Common myeloid progenitor, CD34-positive (primary cell): ENCODE measurements at regions not wholly inside any gene's neighbourhood (a gene's known extent, or its start where the extent isn't known, plus 50 kb on each side); places are given as distances from the start of the nearest gene placed in this dataset.

Experiments used
- CTCF ChIA-PET: fragments of 350-600 bp; sonication (Branson Sonifier 250); formaldehyde crosslinking; loops from one replicate; lab custom pipeline; 2021; ENCODE audit warnings: antibody characterized with exemption; lab: Charles Lee
- POLR2A ChIA-PET: fragments of 350-600 bp; sonication (Branson Sonifier 250); formaldehyde crosslinking; loops from one replicate; lab custom pipeline; 2021; ENCODE audit warnings: antibody characterized with exemption; lab: Charles Lee
- DNase-seq, 3 donors: peaks; one replicate each; pipeline versions ENCODE4 v3.0.0 to v3.0.0-alpha.2; 2013
- H3K27ac ChIP-seq, 2 experiments: 1 replicate in 1 of 2; 2 replicates in 1 of 2; pipeline ENCODE4 v1.7.0; 2013; ENCODE audit warnings: inconsistent platforms in 2 of 2, low read length in 2 of 2, mild to moderate bottlenecking in 2 of 2, low read depth in 1 of 2, moderate library complexity in 1 of 2; ENCODE audit not compliant: severe bottlenecking in 2 of 2, insufficient read depth in 1 of 2, poor library complexity in 1 of 2
- H3K27me3 ChIP-seq, 5 experiments: replicated peaks in 2 of 5; 1 replicate in 3 of 5; 2 replicates in 2 of 5; pipeline versions ENCODE4 v1.6.1 to v1.7.0; 2013; ENCODE audit warnings: low read length in 4 of 5, mild to moderate bottlenecking in 2 of 5, moderate library complexity in 2 of 5, inconsistent platforms in 1 of 5; ENCODE audit not compliant: insufficient read depth in 5 of 5, control insufficient read depth in 4 of 5
- H3K36me3 ChIP-seq, 4 experiments: 1 replicate in 2 of 4; 2 replicates in 2 of 4; pipeline versions ENCODE4 v1.6.1 to v1.7.0; 2013; ENCODE audit warnings: low read length in 3 of 4, control low read depth in 1 of 4, mild to moderate bottlenecking in 1 of 4; ENCODE audit not compliant: control insufficient read depth in 4 of 4, insufficient read depth in 4 of 4
- H3K4me1 ChIP-seq, 4 experiments: 1 replicate in 3 of 4; 2 replicates in 1 of 4; pipeline versions ENCODE4 v1.6.1 to v1.7.1; 2013; ENCODE audit warnings: low read length in 3 of 4, mild to moderate bottlenecking in 3 of 4, control low read depth in 1 of 4, inconsistent platforms in 1 of 4, moderate library complexity in 1 of 4; ENCODE audit not compliant: control insufficient read depth in 4 of 4, insufficient read depth in 4 of 4; ENCODE audit errors: control extremely low read depth in 1 of 4
- H3K4me3 ChIP-seq, 7 experiments: 1 replicate in 4 of 7; 2 replicates in 3 of 7; pipeline versions ENCODE4 v1.5.1 to v1.7.0; 2013; ENCODE audit warnings: mild to moderate bottlenecking in 7 of 7, low read length in 6 of 7, moderate library complexity in 6 of 7, inconsistent platforms in 2 of 7, low read depth in 2 of 7, control low read depth in 1 of 7; ENCODE audit not compliant: insufficient read depth in 4 of 7, control insufficient read depth in 1 of 7; ENCODE audit errors: extremely low read depth in 1 of 7
- H3K9me3 ChIP-seq, 5 experiments: 1 replicate in 4 of 5; 2 replicates in 1 of 5; pipeline versions ENCODE4 v1.6.1 to v1.7.1; 2013; ENCODE audit warnings: low read length in 4 of 5, mild to moderate bottlenecking in 2 of 5, inconsistent platforms in 1 of 5, low read depth in 1 of 5, moderate library complexity in 1 of 5; ENCODE audit not compliant: control insufficient read depth in 4 of 5, insufficient read depth in 2 of 5; ENCODE audit errors: control extremely low read depth in 1 of 5
- WGBS: methylation state at CpG from one replicate; pipeline ENCODE4 v1.1.5; 2013; ENCODE audit not compliant: insufficient coverage; 5-methylcytosine and 5-hydroxymethylcytosine counted together

GRCh38 chr13:67854990-67855389 lies 624.9 kb upstream of the PCDH9 start:
- 95% methylated on average over 3 of the region's 4 CpGs for WGBS
- CTCF ChIA-PET, result no interaction called here
- Histone ChIP-seq H3K27me3 (no peaks in the 10 kb centered on the region), H3K4me1 (peaks cover 0 to 2% (median 0%) of the 10 kb centered on the region in 4 experiments), H3K9me3 (no peaks in the 10 kb centered on the region), H3K27ac (no peak overlapping the region), H3K4me3 (no peak overlapping the region), H3K36me3 (no peaks in the 10 kb centered on the region)
- POLR2A ChIA-PET, result no interaction called here
- no peak for DNase-seq

DNA sequence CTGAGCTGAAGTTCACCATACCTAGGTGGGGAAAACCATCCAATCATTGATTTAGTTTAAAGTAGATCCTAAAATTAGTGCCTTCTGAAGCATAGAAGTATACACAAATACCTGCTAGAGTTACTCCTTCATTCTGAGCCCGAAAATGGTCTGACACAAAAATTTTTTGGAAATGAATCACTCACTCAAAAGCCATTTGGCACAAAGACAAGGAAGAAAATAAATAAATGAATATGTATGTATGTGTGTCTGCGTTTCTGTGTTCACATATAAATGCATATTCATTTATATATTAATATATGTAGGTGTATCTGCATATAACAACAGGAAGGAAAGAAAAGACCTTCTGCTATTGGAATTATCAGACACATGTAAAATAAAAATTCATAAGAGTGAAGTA lies 614.4 kb upstream of the PCDH9 start:
- WGBS, result no CpG with 5 or more reads among the region's 2 CpGs
- Histone ChIP-seq H3K27me3 (no peaks in the 10 kb centered on the region), H3K27ac (no peak overlapping the region), H3K36me3 (no peaks in the 10 kb centered on the region), H3K4me3 (no peak overlapping the region), H3K4me1 (no peaks in the 10 kb centered on the region), H3K9me3 (peaks cover 0 to 3% (median 0%) of the 10 kb centered on the region in 5 experiments)
- no peak for DNase-seq
- CTCF ChIA-PET, result no interaction called here
- POLR2A ChIA-PET, result no interaction called here

- no peak overlapping the region for H3K4me3 ChIP-seq
- H3K36me3 ChIP-seq, result no peaks in the 10 kb centered on the region
- POLR2A ChIA-PET, result no interaction called here
- CTCF ChIA-PET, result no interaction called here
- 85% methylated on average over 7 of the region's 7 CpGs for WGBS
- H3K9me3 ChIP-seq, result peaks cover 0 to 3% (median 0%) of the 10 kb centered on the region in 5 experiments
- H3K27ac ChIP-seq, result no peak overlapping the region
- no peaks in the 10 kb centered on the region for H3K27me3 ChIP-seq
- no peaks in the 10 kb centered on the region for H3K4me1 ChIP-seq
- no peak for DNase-seq
Measured at GRCh38 chr13:67841071-67841470, 610.9 kb upstream of the PCDH9 start.

GRCh38 chr13:67833564-67833963 lies 603.4 kb upstream of the PCDH9 start:
- H3K27me3 ChIP-seq, result no peaks in the 10 kb centered on the region
- CTCF ChIA-PET, result interaction anchor here (1.3 kb wide), 1 partner anchor 12 kb away, joined by 3 read pairs; no protein-coding TSS in a partner anchor
- no peaks in the 10 kb centered on the region for H3K9me3 ChIP-seq
- POLR2A ChIA-PET, result no interaction called here
- H3K4me3 ChIP-seq, result no peak overlapping the region
- DNase-seq, result peak in 2 of 3 donors; percentile 20 to 21
- H3K27ac ChIP-seq, result no peak overlapping the region
- H3K36me3 ChIP-seq, result no peaks in the 10 kb centered on the region
- no peaks in the 10 kb centered on the region for H3K4me1 ChIP-seq

GRCh38 chr13:67829641-67830040 lies 599.5 kb upstream of the PCDH9 start:
- CTCF ChIA-PET, result no interaction called here
- H3K9me3 ChIP-seq, result no peaks in the 10 kb centered on the region

GRCh38 chr13:67827992-67828391 lies 597.9 kb upstream of the PCDH9 start:
- Histone ChIP-seq H3K4me1 (peaks cover 0 to 10% (median 2%) of the 10 kb centered on the region in 4 experiments), H3K27me3 (no peaks in the 10 kb centered on the region), H3K9me3 (no peaks in the 10 kb centered on the region), H3K27ac (no peak overlapping the region), H3K36me3 (no peaks in the 10 kb centered on the region), H3K4me3 (no peak overlapping the region)
- peak in 2 of 3 donors; percentile 32 to 45 for DNase-seq
- CTCF ChIA-PET, result no interaction called here
- POLR2A ChIA-PET, result no interaction called here

More at GRCh38 chr13:67829641-67830040, 599.5 kb upstream of the PCDH9 start:
- H3K36me3 ChIP-seq, result no peaks in the 10 kb centered on the region
- no peaks in the 10 kb centered on the region for H3K27me3 ChIP-seq
- peaks cover 0 to 10% (median 2%) of the 10 kb centered on the region in 4 experiments for H3K4me1 ChIP-seq
- DNase-seq, result no peak
- POLR2A ChIA-PET, result no interaction called here
- H3K27ac ChIP-seq, result no peak overlapping the region
- WGBS, result 96% methylated on average over 2 of the region's 3 CpGs
- H3K4me3 ChIP-seq, result no peak overlapping the region

- no CpG with 5 or more reads among the region's 2 CpGs for WGBS
- H3K9me3 ChIP-seq, result no peaks in the 10 kb centered on the region
- CTCF ChIA-PET, result interaction anchor here (1.0 kb wide), 1 partner anchor 11 kb away, joined by 3 read pairs; no protein-coding TSS in a partner anchor
Measured at GRCh38 chr13:67821606-67822005, 591.5 kb upstream of the PCDH9 start.

More at GRCh38 chr13:67821606-67822005, 591.5 kb upstream of the PCDH9 start:
- DNase-seq, result peak in 2 of 3 donors; percentile 43 to 57
- POLR2A ChIA-PET, result no interaction called here
- Histone ChIP-seq H3K27ac (no peak overlapping the region), H3K27me3 (no peaks in the 10 kb centered on the region), H3K36me3 (no peaks in the 10 kb centered on the region), H3K4me3 (no peak overlapping the region), H3K4me1 (peaks cover 0 to 6% (median under 1%) of the 10 kb centered on the region in 4 experiments)
